ENCODE measurements at regions not wholly inside any gene's neighbourhood (a gene's known extent, or its start where the extent isn't known, plus 50 kb on each side); places are given as distances from the start of the nearest gene placed in this dataset.
"Not testable (repeated sequence)": the region's sequence is repeated elsewhere in the genome, so short reads cannot be mapped to it uniquely, and the experiment has no call there.

GRCh38 chr6:142998739-142999138 is 53.8 kb upstream of the HIVEP2 start:
- H3K9me3 ChIP-seq (ENCODE audit: control insufficient read depth in 2 of 3, low read length in 3 of 3); intact Hi-C loops (cut with micrococcal nuclease); H3K27ac Mint-ChIP-seq; H3K27me3 Mint-ChIP-seq; POLR2A ChIA-PET; DNase-seq; H3K4me1 ChIP-seq (ENCODE audit: control insufficient read depth in 2 of 2, insufficient read depth in 2 of 2, low read length in 2 of 2); H3K27ac ChIP-seq (ENCODE audit: low read depth, low read length); ATAC-seq; H3K4me1 Mint-ChIP-seq; H3K4me3 ChIP-seq (ENCODE audit: low read length); H3K36me3 ChIP-seq (ENCODE audit: control insufficient read depth in 2 of 3, insufficient read depth in 3 of 3, low read length in 3 of 3); H3K27me3 ChIP-seq (ENCODE audit: control insufficient read depth in 2 of 2, insufficient read depth in 2 of 2, low read length in 2 of 2); H3K4me3 Mint-ChIP-seq; CTCF ChIA-PET: not testable (repeated sequence)
- Mint-ChIP-seq H3K9me3 (peaks cover 6 to 32% (median 17%) of the 10 kb centered on the region in 11 donors), H3K36me3 (peaks cover 2 to 12% (median 8%) of the 10 kb centered on the region in 5 donors)

GRCh38 chr6:143000811-143001210 is 55.8 kb upstream of the HIVEP2 start:
- peaks cover 2 to 11% (median 7%) of the 10 kb centered on the region in 5 donors for H3K36me3 Mint-ChIP-seq
- Histone ChIP-seq H3K27ac (ENCODE audit: low read depth, low read length) (no peak overlapping the region), H3K27me3 (ENCODE audit: control insufficient read depth in 2 of 2, insufficient read depth in 2 of 2, low read length in 2 of 2) (no peaks in the 10 kb centered on the region), H3K4me1 (ENCODE audit: control insufficient read depth in 2 of 2, insufficient read depth in 2 of 2, low read length in 2 of 2) (no peaks in the 10 kb centered on the region), H3K36me3 (ENCODE audit: control insufficient read depth in 2 of 3, insufficient read depth in 3 of 3, low read length in 3 of 3) (no peaks in the 10 kb centered on the region), H3K9me3 (ENCODE audit: control insufficient read depth in 2 of 3, low read length in 3 of 3) (no peaks in the 10 kb centered on the region), H3K4me3 (ENCODE audit: low read length) (no peak overlapping the region)
- CTCF ChIA-PET: no interaction called here
- H3K9me3 Mint-ChIP-seq: peaks cover 0 to 26% (median 15%) of the 10 kb centered on the region in 11 donors
- intact Hi-C loops (cut with micrococcal nuclease): no loop called here
- no peak for DNase-seq
- H3K4me1 Mint-ChIP-seq: peaks cover 0 to 4% (median 0%) of the 10 kb centered on the region in 7 donors
- no peak for ATAC-seq
- no peak overlapping the region for H3K4me3 Mint-ChIP-seq
- POLR2A ChIA-PET: no interaction called here
- no peaks in the 10 kb centered on the region for H3K27me3 Mint-ChIP-seq
- H3K27ac Mint-ChIP-seq: no peak overlapping the region

- H3K27me3 ChIP-seq (ENCODE audit: control insufficient read depth in 2 of 2, insufficient read depth in 2 of 2, low read length in 2 of 2): no peaks in the 10 kb centered on the region
- H3K27ac Mint-ChIP-seq: no peak overlapping the region
- no peak overlapping the region for H3K27ac ChIP-seq (ENCODE audit: low read depth, low read length)
- ChIA-PET POLR2A (no interaction called here), CTCF (no interaction called here)
- H3K4me3 ChIP-seq (ENCODE audit: low read length): no peak overlapping the region
- ATAC-seq: no peak
- H3K36me3 Mint-ChIP-seq: peaks cover 2 to 8% (median 5%) of the 10 kb centered on the region in 5 donors
- peaks cover 0 to 21% (median 9%) of the 10 kb centered on the region in 11 donors for H3K9me3 Mint-ChIP-seq
- intact Hi-C loops (cut with micrococcal nuclease): no loop called here
- no peaks in the 10 kb centered on the region for H3K9me3 ChIP-seq (ENCODE audit: control insufficient read depth in 2 of 3, low read length in 3 of 3)
- H3K36me3 ChIP-seq (ENCODE audit: control insufficient read depth in 2 of 3, insufficient read depth in 3 of 3, low read length in 3 of 3): no peaks in the 10 kb centered on the region
- H3K4me1 ChIP-seq (ENCODE audit: control insufficient read depth in 2 of 2, insufficient read depth in 2 of 2, low read length in 2 of 2): no peaks in the 10 kb centered on the region
- DNase-seq: no peak
- no peaks in the 10 kb centered on the region for H3K27me3 Mint-ChIP-seq
- H3K4me3 Mint-ChIP-seq: no peak overlapping the region
- peaks cover 0 to 4% (median 0%) of the 10 kb centered on the region in 7 donors for H3K4me1 Mint-ChIP-seq
These were observed 57.7 kb upstream of the HIVEP2 start for GRCh38 chr6:143002686-143003085.

GRCh38 chr6:143003676-143004075 is 57.0 kb upstream of the AIG1 start:
- Histone ChIP-seq H3K27me3 (ENCODE audit: control insufficient read depth in 2 of 2, insufficient read depth in 2 of 2, low read length in 2 of 2) (no peaks in the 10 kb centered on the region), H3K9me3 (ENCODE audit: control insufficient read depth in 2 of 3, low read length in 3 of 3) (no peaks in the 10 kb centered on the region), H3K36me3 (ENCODE audit: control insufficient read depth in 2 of 3, insufficient read depth in 3 of 3, low read length in 3 of 3) (no peaks in the 10 kb centered on the region), H3K27ac (ENCODE audit: low read depth, low read length) (no peak overlapping the region), H3K4me1 (ENCODE audit: control insufficient read depth in 2 of 2, insufficient read depth in 2 of 2, low read length in 2 of 2) (no peaks in the 10 kb centered on the region), H3K4me3 (ENCODE audit: low read length) (no peak overlapping the region)
- ChIA-PET POLR2A (interaction anchor here (0.8 kb wide), 1 partner anchor 10 kb away, joined by 3 read pairs; no protein-coding TSS in a partner anchor), CTCF (no interaction called here)
- Mint-ChIP-seq H3K36me3 (peaks cover 0 to 7% (median 5%) of the 10 kb centered on the region in 5 donors), H3K4me3 (no peak overlapping the region), H3K9me3 (peaks cover 0 to 11% (median 7%) of the 10 kb centered on the region in 11 donors), H3K27ac (no peak overlapping the region), H3K27me3 (no peaks in the 10 kb centered on the region), H3K4me1 (peaks cover 0 to 4% (median 0%) of the 10 kb centered on the region in 7 donors)
- DNase-seq (no peak), ATAC-seq (no peak)
- intact Hi-C loops (cut with micrococcal nuclease): no loop called here

- H3K4me1 Mint-ChIP-seq: peaks cover 0 to 4% (median 0%) of the 10 kb centered on the region in 7 donors
- no peaks in the 10 kb centered on the region for H3K9me3 Mint-ChIP-seq
- intact Hi-C loops (cut with micrococcal nuclease): no loop called here
- no peaks in the 10 kb centered on the region for H3K36me3 Mint-ChIP-seq
- H3K4me1 ChIP-seq (ENCODE audit: control insufficient read depth in 2 of 2, insufficient read depth in 2 of 2, low read length in 2 of 2): no peaks in the 10 kb centered on the region
- peak overlapping the region in 1 of 9 donors; percentile 50 for H3K27ac Mint-ChIP-seq
- no peak overlapping the region for H3K27ac ChIP-seq (ENCODE audit: low read depth, low read length)
- no peaks in the 10 kb centered on the region for H3K9me3 ChIP-seq (ENCODE audit: control insufficient read depth in 2 of 3, low read length in 3 of 3)
- H3K36me3 ChIP-seq (ENCODE audit: control insufficient read depth in 2 of 3, insufficient read depth in 3 of 3, low read length in 3 of 3): no peaks in the 10 kb centered on the region
- ChIA-PET POLR2A (no interaction called here), CTCF (interaction anchor here (0.6 kb wide), 1 partner anchor 420 kb away, joined by 3 read pairs; no protein-coding TSS in a partner anchor)
- ATAC-seq (no peak), DNase-seq (no peak)
- H3K4me3 ChIP-seq (ENCODE audit: low read length): no peak overlapping the region
- no peak overlapping the region for H3K4me3 Mint-ChIP-seq
- no peaks in the 10 kb centered on the region for H3K27me3 Mint-ChIP-seq
- H3K27me3 ChIP-seq (ENCODE audit: control insufficient read depth in 2 of 2, insufficient read depth in 2 of 2, low read length in 2 of 2): no peaks in the 10 kb centered on the region
These were observed 54.9 kb upstream of the AIG1 start for GRCh38 chr6:143005816-143006215.

- Mint-ChIP-seq H3K27me3 (no peaks in the 10 kb centered on the region), H3K9me3 (no peaks in the 10 kb centered on the region), H3K27ac (no peak overlapping the region), H3K36me3 (no peaks in the 10 kb centered on the region), H3K4me3 (no peak overlapping the region), H3K4me1 (peaks cover 0 to 4% (median 0%) of the 10 kb centered on the region in 7 donors)
- Histone ChIP-seq H3K9me3 (ENCODE audit: control insufficient read depth in 2 of 3, low read length in 3 of 3) (no peaks in the 10 kb centered on the region), H3K4me1 (ENCODE audit: control insufficient read depth in 2 of 2, insufficient read depth in 2 of 2, low read length in 2 of 2) (no peaks in the 10 kb centered on the region), H3K27ac (ENCODE audit: low read depth, low read length) (no peak overlapping the region), H3K36me3 (ENCODE audit: control insufficient read depth in 2 of 3, insufficient read depth in 3 of 3, low read length in 3 of 3) (no peaks in the 10 kb centered on the region), H3K27me3 (ENCODE audit: control insufficient read depth in 2 of 2, insufficient read depth in 2 of 2, low read length in 2 of 2) (no peaks in the 10 kb centered on the region), H3K4me3 (ENCODE audit: low read length) (no peak overlapping the region)
- no peak for DNase-seq
- no peak for ATAC-seq
- ChIA-PET POLR2A (interaction anchor here (0.6 kb wide), 1 partner anchor 288 kb away, joined by 3 read pairs; no protein-coding TSS in a partner anchor), CTCF (interaction anchor here (0.7 kb wide), 1 partner anchor 439 kb away, joined by 7 read pairs; no protein-coding TSS in a partner anchor)
- intact Hi-C loops (cut with micrococcal nuclease): no loop called here
These were observed 53.9 kb upstream of the AIG1 start for GRCh38 chr6:143006787-143007186.

GRCh38 chr6:143007646-143008045 is 53.0 kb upstream of the AIG1 start:
- ATAC-seq: no peak
- Mint-ChIP-seq H3K9me3 (no peaks in the 10 kb centered on the region), H3K36me3 (no peaks in the 10 kb centered on the region), H3K27me3 (no peaks in the 10 kb centered on the region), H3K27ac (no peak overlapping the region), H3K4me3 (no peak overlapping the region), H3K4me1 (peaks cover 0 to 4% (median 0%) of the 10 kb centered on the region in 7 donors)
- DNase-seq: no peak
- Histone ChIP-seq H3K27ac (ENCODE audit: low read depth, low read length) (no peak overlapping the region), H3K27me3 (ENCODE audit: control insufficient read depth in 2 of 2, insufficient read depth in 2 of 2, low read length in 2 of 2) (no peaks in the 10 kb centered on the region), H3K4me3 (ENCODE audit: low read length) (no peak overlapping the region), H3K9me3 (ENCODE audit: control insufficient read depth in 2 of 3, low read length in 3 of 3) (no peaks in the 10 kb centered on the region), H3K4me1 (ENCODE audit: control insufficient read depth in 2 of 2, insufficient read depth in 2 of 2, low read length in 2 of 2) (no peaks in the 10 kb centered on the region), H3K36me3 (ENCODE audit: control insufficient read depth in 2 of 3, insufficient read depth in 3 of 3, low read length in 3 of 3) (no peaks in the 10 kb centered on the region)
- ChIA-PET CTCF (no interaction called here), POLR2A (interaction anchor here (0.5 kb wide), 1 partner anchor 161 kb away, joined by 4 read pairs; no protein-coding TSS in a partner anchor)
- intact Hi-C loops (cut with micrococcal nuclease): no loop called here
